Endodermal cell (in vitro differentiated cells): ENCODE measurements at regions not wholly inside any gene's neighbourhood (a gene's known extent, or its start where the extent isn't known, plus 50 kb on each side); places are given as distances from the start of the nearest gene placed in this dataset.

Source experiments
- DNase-seq: peaks from one replicate; pipeline ENCODE4 v3.0.0-alpha.2; 2017
- H3K27ac ChIP-seq: 2 replicates; pipeline ENCODE4 v1.5.1; 2013; ENCODE audit warnings: mild to moderate bottlenecking, low read depth, low read length, moderate library complexity
- H3K27me3 ChIP-seq: 2 replicates; pipeline ENCODE4 v1.6.1; 2013; ENCODE audit warnings: mild to moderate bottlenecking, low read length, moderate library complexity; ENCODE audit not compliant: insufficient read depth, control insufficient read depth, poor library complexity, severe bottlenecking
- H3K36me3 ChIP-seq: 2 replicates; pipeline ENCODE4 v1.7.0; 2013; ENCODE audit warnings: mild to moderate bottlenecking, low read length, moderate library complexity; ENCODE audit not compliant: control insufficient read depth, insufficient read depth
- H3K4me1 ChIP-seq: one replicate; pipeline ENCODE4 v1.7.0; 2013; ENCODE audit warnings: low read length; ENCODE audit not compliant: control insufficient read depth, insufficient read depth
- H3K4me3 ChIP-seq: 2 replicates; pipeline ENCODE4 v1.5.1; 2013; ENCODE audit warnings: mild to moderate bottlenecking, low read length, moderate library complexity
- H3K9ac ChIP-seq: 2 replicates; pipeline ENCODE4 v1.6.1; 2013; ENCODE audit warnings: mild to moderate bottlenecking, low read length, moderate library complexity; ENCODE audit not compliant: poor library complexity, severe bottlenecking; ENCODE audit errors: extremely low read depth
- H3K9me3 ChIP-seq: 2 replicates; pipeline ENCODE4 v1.6.1; 2013; ENCODE audit warnings: mild to moderate bottlenecking, low read length, moderate library complexity; ENCODE audit not compliant: control insufficient read depth
- H3K27ac Mint-ChIP-seq: 2 replicates; pipeline ENCODE4 v1.8.0; 2020; ENCODE audit warnings: mixed read lengths
- H3K27me3 Mint-ChIP-seq: 2 replicates; pipeline ENCODE4 v1.8.0; 2021; ENCODE audit warnings: mild to moderate bottlenecking, mixed read lengths; ENCODE audit not compliant: insufficient read depth
- H3K36me3 Mint-ChIP-seq: 2 replicates; pipeline ENCODE4 v1.8.0; 2020; ENCODE audit warnings: low read depth, mixed read lengths
- H3K4me1 Mint-ChIP-seq: 2 replicates; pipeline ENCODE4 v1.8.0; 2020; ENCODE audit warnings: mixed read lengths
- H3K4me3 Mint-ChIP-seq: 2 replicates; pipeline ENCODE4 v1.8.0; 2020; ENCODE audit warnings: mild to moderate bottlenecking, moderate library complexity, mixed read lengths
- H3K9me3 Mint-ChIP-seq: 2 replicates; pipeline ENCODE4 v1.8.0; 2020; ENCODE audit warnings: mild to moderate bottlenecking, mixed read lengths
- CTCF ChIP-seq: fragments of 200-600 bp; sonication (generic); conservative IDR thresholded peaks from 2 replicates; pipeline ENCODE4 v1.5.0; 2021; ENCODE audit warnings: antibody characterized with exemption, mild to moderate bottlenecking
- WGBS, 2 experiments: methylation state at CpG; one replicate each; pipeline versions ENCODE4 v1.1.5 to v1.1.7; 2013; ENCODE audit warnings: missing lambda C conversion rate in 2 of 2, mixed read lengths in 1 of 2; ENCODE audit not compliant: insufficient coverage in 1 of 2, insufficient read length in 1 of 2; 5-methylcytosine and 5-hydroxymethylcytosine counted together

- H3K27ac ChIP-seq, result no peak overlapping the region
- Mint-ChIP-seq H3K27me3 (peaks cover 18% of the 10 kb centered on the region), H3K9me3 (no peaks in the 10 kb centered on the region), H3K36me3 (no peaks in the 10 kb centered on the region), H3K4me3 (no peak overlapping the region), H3K4me1 (peaks cover 1% of the 10 kb centered on the region), H3K27ac (no peak overlapping the region)
- H3K9ac ChIP-seq, result no peak overlapping the region
- TF ChIP-seq CTCF, result no peak
- 86 to 92% methylated on average over 9 to 10 of the region's 10 CpGs for WGBS, 2 experiments
- peaks cover 7% of the 10 kb centered on the region for H3K27me3 ChIP-seq
- DNase-seq, result no peak
- H3K4me3 ChIP-seq, result no peak overlapping the region
- no peaks in the 10 kb centered on the region for H3K36me3 ChIP-seq
- no peaks in the 10 kb centered on the region for H3K9me3 ChIP-seq
- H3K4me1 ChIP-seq, result no peaks in the 10 kb centered on the region
Measured at GRCh38 chr9:36781533-36781932, 208.8 kb downstream of the MELK start.
